Adrenal gland (tissue), 5 donors: ENCODE measurements at regions not wholly inside any gene's neighbourhood (a gene's known extent, or its start where the extent isn't known, plus 50 kb on each side); places are given as distances from the start of the nearest gene placed in this dataset.

Source experiments
- POLR2A ChIP-seq, 2 donors: fragments of 450-650 bp; IDR thresholded peaks; one replicate each; pipeline ENCODE4 v1.6.1; 2017; ENCODE audit warnings: antibody characterized with exemption in 2 of 2, mild to moderate bottlenecking in 2 of 2, moderate library complexity in 1 of 2
- TF ChIP-seq, protein P1 (sequence below), 6 experiments: fragments of 450-650 bp in 4 of 6; fragments of 200-600 bp in 2 of 6; sonication (generic) in 1 of 6; IDR thresholded peaks; 1 replicate in 5 of 6; 2 replicates in 1 of 6; pipeline versions ENCODE4 v1.5.1 to v1.8.0; 2016 to 2021; ENCODE audit warnings: antibody characterized with exemption in 6 of 6, mild to moderate bottlenecking in 2 of 6, moderate library complexity in 1 of 6
- donor health status: DM: no; HTN: no; CAD: no.

DNA sequence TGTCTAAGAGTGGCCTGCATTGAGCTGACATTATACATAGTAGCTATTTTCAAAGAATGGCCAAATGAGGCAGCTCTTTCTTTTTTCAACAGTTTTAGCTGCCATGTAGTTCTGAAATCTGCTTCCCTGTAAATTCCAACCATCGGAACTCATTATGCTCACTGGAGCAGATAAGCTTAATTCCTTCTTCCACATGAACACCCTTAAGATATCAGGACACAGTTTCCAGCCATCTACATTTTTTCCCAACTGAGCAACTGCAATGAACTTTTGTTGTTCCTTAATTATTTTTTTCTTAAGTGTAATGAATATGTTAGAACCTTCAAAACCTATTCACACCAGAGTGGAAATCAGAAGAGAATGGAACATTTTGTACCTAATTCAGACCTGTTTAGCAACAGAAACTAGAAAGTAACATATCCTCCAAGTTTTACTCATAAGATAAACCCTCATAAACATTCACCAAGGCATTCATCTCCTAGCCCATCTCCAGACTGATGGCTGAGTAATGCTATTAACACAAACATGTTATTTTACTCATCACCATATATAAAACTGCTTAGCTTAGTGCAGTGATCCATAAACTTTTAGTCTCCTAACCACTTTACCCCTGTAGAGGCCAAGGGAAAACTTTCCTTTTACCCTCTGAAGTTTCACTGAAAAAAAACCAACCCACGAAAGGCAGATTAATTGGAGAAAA is 296.1 kb upstream of the SYT1 start:
- TF ChIP-seq POLR2A (IDR thresholded peaks at IDR 0.05) = no peak
- TF ChIP-seq, protein P1, sequence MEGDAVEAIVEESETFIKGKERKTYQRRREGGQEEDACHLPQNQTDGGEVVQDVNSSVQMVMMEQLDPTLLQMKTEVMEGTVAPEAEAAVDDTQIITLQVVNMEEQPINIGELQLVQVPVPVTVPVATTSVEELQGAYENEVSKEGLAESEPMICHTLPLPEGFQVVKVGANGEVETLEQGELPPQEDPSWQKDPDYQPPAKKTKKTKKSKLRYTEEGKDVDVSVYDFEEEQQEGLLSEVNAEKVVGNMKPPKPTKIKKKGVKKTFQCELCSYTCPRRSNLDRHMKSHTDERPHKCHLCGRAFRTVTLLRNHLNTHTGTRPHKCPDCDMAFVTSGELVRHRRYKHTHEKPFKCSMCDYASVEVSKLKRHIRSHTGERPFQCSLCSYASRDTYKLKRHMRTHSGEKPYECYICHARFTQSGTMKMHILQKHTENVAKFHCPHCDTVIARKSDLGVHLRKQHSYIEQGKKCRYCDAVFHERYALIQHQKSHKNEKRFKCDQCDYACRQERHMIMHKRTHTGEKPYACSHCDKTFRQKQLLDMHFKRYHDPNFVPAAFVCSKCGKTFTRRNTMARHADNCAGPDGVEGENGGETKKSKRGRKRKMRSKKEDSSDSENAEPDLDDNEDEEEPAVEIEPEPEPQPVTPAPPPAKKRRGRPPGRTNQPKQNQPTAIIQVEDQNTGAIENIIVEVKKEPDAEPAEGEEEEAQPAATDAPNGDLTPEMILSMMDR (IDR thresholded peaks at IDR 0.05) = no peak
